Chondrocyte (in vitro differentiated cells): ENCODE measurements at regions not wholly inside any gene's neighbourhood (a gene's known extent, or its start where the extent isn't known, plus 50 kb on each side); places are given as distances from the start of the nearest gene placed in this dataset.

ENCODE experiments used
- DNase-seq: peaks from one replicate; pipeline ENCODE4 v3.0.0; 2021; ENCODE audit warnings: mixed read lengths, low spot score
- H3K27ac Mint-ChIP-seq: one replicate; pipeline ENCODE4 v1.8.0; 2021; ENCODE audit warnings: mild to moderate bottlenecking, moderate library complexity, mixed read lengths; ENCODE audit not compliant: unreplicated experiment
- H3K27me3 Mint-ChIP-seq: 2 replicates; pipeline ENCODE4 v1.8.0; 2021; ENCODE audit warnings: low read depth, mixed read lengths
- H3K36me3 Mint-ChIP-seq: 2 replicates; pipeline ENCODE4 v1.8.0; 2021; ENCODE audit warnings: low read depth, mixed read lengths
- H3K4me1 Mint-ChIP-seq: 2 replicates; pipeline ENCODE4 v1.8.0; 2021; ENCODE audit warnings: low read depth, mild to moderate bottlenecking, mixed read lengths
- H3K4me3 Mint-ChIP-seq: one replicate; pipeline ENCODE4 v1.8.0; 2021; ENCODE audit warnings: mild to moderate bottlenecking, moderate library complexity, mixed read lengths; ENCODE audit not compliant: unreplicated experiment
- H3K9me3 Mint-ChIP-seq: 2 replicates; pipeline ENCODE4 v1.8.0; 2021; ENCODE audit warnings: low read depth, mixed read lengths
- TF ChIP-seq, protein P1 (sequence below): fragments of 200-600 bp; sonication (generic); IDR thresholded peaks from 2 replicates; pipeline ENCODE4 v1.5.0; 2021; ENCODE audit warnings: antibody characterized with exemption, mild to moderate bottlenecking, moderate library complexity

DNA sequence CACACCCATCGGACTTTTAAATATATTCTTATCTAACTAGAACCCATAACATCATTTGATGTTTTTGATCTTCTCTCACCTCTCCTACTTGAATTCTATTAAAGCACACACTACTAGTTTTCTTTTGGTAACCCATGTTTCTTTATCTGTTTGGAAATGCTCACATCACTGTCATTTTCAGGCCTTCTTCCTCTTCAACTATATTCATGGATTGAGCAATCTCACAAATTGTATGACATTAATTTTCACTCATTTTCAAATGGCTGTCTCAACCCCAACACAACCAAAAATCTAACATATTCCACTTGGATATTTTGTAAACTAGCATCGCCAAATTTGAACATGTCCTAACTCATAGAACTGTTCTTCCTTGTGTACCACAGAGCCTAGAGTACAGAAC lies 488.0 kb upstream of the SEMA3A start:
- no peaks in the 10 kb centered on the region for H3K9me3 Mint-ChIP-seq
- no peak overlapping the region for H3K27ac Mint-ChIP-seq
- H3K4me1 Mint-ChIP-seq = peaks cover 11% of the 10 kb centered on the region
- DNase-seq = no peak
- TF ChIP-seq, protein P1, sequence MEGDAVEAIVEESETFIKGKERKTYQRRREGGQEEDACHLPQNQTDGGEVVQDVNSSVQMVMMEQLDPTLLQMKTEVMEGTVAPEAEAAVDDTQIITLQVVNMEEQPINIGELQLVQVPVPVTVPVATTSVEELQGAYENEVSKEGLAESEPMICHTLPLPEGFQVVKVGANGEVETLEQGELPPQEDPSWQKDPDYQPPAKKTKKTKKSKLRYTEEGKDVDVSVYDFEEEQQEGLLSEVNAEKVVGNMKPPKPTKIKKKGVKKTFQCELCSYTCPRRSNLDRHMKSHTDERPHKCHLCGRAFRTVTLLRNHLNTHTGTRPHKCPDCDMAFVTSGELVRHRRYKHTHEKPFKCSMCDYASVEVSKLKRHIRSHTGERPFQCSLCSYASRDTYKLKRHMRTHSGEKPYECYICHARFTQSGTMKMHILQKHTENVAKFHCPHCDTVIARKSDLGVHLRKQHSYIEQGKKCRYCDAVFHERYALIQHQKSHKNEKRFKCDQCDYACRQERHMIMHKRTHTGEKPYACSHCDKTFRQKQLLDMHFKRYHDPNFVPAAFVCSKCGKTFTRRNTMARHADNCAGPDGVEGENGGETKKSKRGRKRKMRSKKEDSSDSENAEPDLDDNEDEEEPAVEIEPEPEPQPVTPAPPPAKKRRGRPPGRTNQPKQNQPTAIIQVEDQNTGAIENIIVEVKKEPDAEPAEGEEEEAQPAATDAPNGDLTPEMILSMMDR = no peak
- H3K4me3 Mint-ChIP-seq = no peak overlapping the region
- no peaks in the 10 kb centered on the region for H3K36me3 Mint-ChIP-seq
- no peaks in the 10 kb centered on the region for H3K27me3 Mint-ChIP-seq

DNA sequence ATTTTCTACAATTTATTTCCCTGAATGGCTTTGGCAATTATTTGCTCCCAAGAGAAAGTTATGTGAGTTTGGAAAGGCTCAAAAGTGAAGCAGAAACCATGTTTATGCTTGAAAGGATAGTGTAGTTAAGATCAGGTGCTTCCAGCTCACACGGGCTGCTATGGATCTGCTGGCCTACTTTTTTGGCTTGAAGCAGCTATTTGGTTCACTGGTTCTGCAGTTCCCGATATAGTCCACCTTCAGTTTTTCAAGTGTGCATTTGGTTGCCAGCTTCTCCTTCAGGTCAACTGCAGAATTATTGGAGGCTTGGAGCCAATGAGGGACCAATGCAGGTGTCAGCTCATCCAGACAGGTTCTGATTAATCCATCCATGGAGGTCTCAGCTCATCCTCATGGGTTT lies 484.3 kb upstream of the SEMA3A start:
- Mint-ChIP-seq H3K27me3 (no peaks in the 10 kb centered on the region), H3K4me3 (no peak overlapping the region), H3K36me3 (no peaks in the 10 kb centered on the region), H3K9me3 (no peaks in the 10 kb centered on the region), H3K4me1 (peaks cover 8% of the 10 kb centered on the region), H3K27ac (no peak overlapping the region)
- no peak for DNase-seq
- TF ChIP-seq, protein P1 = no peak

DNA sequence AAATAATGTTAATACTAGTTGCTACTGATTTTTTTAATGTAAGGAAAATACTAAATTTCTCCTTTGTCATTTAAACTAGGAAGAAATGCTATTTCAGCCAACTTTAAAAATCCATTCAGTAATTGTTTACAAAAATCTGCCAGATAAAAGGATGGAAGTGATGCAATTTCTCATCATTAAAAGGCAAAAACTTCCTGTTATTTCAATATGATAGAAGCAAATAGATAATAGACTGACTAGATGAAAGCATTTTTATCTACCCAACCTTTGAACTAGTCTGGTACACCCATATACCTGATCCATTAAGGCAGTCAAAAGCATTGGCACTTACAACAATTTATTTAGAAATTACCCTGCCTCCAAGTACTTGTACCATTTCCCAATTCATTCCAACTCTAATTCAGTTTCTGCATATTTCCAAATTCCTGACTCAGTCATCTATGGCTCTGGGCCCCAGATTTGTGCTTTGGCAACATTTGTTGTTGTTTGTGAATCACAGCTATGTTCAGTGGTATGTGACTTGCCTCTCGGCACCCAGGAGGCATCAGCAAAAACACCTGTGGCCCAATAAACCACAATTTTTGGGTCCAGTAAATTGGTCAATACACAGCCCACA lies 482.6 kb upstream of the SEMA3A start:
- Mint-ChIP-seq H3K9me3 (no peaks in the 10 kb centered on the region), H3K4me1 (peaks cover 16% of the 10 kb centered on the region), H3K27ac (no peak overlapping the region), H3K4me3 (no peak overlapping the region), H3K27me3 (no peaks in the 10 kb centered on the region), H3K36me3 (no peaks in the 10 kb centered on the region)
- TF ChIP-seq, protein P1 = no peak
- no peak for DNase-seq

- no peak for DNase-seq
- H3K27me3 Mint-ChIP-seq = no peaks in the 10 kb centered on the region
- H3K9me3 Mint-ChIP-seq = no peaks in the 10 kb centered on the region
- H3K4me3 Mint-ChIP-seq = no peak overlapping the region
- peaks cover 24% of the 10 kb centered on the region for H3K4me1 Mint-ChIP-seq
- no peak overlapping the region for H3K27ac Mint-ChIP-seq
- no peaks in the 10 kb centered on the region for H3K36me3 Mint-ChIP-seq
- TF ChIP-seq, protein P1 = no peak
These were observed 481.0 kb upstream of the SEMA3A start for GRCh38 chr7:84675633-84676034.

DNA sequence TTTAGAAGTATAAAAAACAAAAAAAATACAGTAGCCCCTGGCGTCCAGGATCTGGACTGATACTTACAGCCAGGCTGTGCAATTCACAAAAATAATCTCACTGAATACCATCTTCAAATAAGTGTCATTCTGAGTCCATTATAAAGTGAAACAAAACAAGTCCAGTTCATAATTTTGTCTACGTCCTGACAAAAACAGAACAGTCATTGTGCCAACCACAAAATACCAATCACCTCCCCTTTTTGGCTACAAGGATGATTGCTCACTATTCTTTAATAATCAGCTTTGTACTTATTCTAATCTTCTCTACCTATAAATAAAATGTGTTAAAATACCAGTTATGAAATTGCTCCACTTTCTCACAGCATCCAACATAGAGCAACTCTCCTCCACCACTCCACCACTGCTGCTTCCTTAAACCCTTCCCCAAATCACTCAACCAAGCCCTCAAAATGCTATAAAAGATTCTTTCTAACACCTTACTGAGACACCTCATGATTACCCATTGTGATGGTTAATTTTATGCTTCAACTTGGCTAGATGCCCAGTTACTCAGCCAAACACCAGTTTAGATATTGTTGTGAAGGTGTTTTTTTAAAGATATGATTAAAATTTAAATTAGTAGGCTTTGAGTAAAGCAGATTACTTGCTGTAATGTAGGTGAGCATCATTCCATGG lies 479.8 kb upstream of the SEMA3A start:
- Mint-ChIP-seq H3K4me3 (no peak overlapping the region), H3K27ac (no peak overlapping the region), H3K9me3 (no peaks in the 10 kb centered on the region), H3K4me1 (peaks cover 24% of the 10 kb centered on the region), H3K27me3 (no peaks in the 10 kb centered on the region), H3K36me3 (no peaks in the 10 kb centered on the region)
- DNase-seq = no peak
- TF ChIP-seq, protein P1 = no peak
